Activated CD4-positive, alpha-beta T cell treated with anti-CD3 and anti-CD28 coated beads for 24 hours (primary cell): ENCODE measurements at regions not wholly inside any gene's neighbourhood (a gene's known extent, or its start where the extent isn't known, plus 50 kb on each side); places are given as distances from the start of the nearest gene placed in this dataset.
A peak's percentile ranks its signal among the peaks of the same experiment; 100 is the strongest.

Experiments used
- DNase-seq, 2 donors: peaks; one replicate each; pipeline ENCODE4 v3.0.0-alpha.2; 2020; ENCODE audit warnings: low read depth in 2 of 2

GRCh38 chr3:118810499-118811035, 224.1 kb downstream of the IGSF11 start:
- DNase-seq: no peak

GRCh38 chr3:118811236-118811732, 223.4 kb downstream of the IGSF11 start:
- no peak for DNase-seq

DNA sequence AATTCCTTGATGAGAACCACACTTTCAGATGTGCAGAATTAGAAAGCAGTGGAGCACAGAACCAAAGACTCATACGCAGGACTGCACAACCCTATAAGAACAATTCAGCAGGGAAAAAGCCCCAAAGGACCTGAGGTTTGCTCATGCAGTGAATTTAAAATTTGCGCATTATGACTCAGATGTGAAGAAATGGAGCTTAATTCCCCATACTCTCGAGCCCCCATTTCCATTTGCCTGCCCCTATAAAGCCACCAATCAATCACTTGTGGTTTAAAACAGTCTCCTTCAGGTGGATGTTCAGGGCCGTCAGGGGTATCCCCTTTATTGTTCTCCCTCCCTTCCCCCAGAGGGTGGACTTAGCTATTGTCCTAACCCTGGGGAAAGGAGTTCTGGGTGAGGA, 221.2 kb downstream of the IGSF11 start:
- no peak for DNase-seq

DNA sequence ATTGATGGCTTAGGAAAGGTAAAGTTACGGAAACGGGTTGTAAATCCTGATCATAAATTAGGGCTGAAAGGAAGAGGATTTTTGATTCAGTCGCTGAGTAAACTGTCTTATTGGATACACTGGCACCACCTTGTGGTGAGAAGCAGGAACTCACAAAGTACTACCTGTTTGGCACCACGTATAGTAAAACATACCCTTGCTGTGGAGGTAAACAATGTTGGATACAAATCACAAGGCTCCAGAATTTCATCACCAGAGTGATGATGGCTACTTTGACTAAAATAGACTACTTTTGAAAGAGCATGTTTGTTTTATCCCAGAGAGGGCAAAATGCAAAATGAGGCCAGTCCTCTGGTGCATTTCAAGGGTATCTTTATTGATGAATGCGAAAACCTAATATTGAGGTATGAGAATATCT, 216.9 kb downstream of the IGSF11 start:
- DNase-seq: peak in 1 of 2 donors; percentile 4

DNA sequence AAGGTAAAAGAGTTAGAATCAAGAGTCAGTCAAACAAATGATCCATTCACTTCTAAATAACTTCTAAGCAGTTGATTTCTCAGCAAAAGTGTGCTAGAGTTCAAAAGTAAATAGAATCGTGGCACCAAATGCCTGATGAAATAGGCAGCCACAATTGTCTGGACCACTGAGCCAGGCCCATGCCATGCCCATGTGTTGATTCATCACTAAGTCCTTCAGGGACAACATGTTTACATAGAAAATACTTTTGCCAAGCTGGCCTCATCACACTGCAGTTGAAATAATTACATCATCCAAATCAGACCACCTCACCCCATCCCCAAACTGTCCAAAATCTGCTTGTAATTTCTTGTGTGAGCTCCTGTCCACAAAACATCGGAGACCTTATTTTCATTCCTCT, 216.3 kb downstream of the IGSF11 start:
- DNase-seq: no peak

DNA sequence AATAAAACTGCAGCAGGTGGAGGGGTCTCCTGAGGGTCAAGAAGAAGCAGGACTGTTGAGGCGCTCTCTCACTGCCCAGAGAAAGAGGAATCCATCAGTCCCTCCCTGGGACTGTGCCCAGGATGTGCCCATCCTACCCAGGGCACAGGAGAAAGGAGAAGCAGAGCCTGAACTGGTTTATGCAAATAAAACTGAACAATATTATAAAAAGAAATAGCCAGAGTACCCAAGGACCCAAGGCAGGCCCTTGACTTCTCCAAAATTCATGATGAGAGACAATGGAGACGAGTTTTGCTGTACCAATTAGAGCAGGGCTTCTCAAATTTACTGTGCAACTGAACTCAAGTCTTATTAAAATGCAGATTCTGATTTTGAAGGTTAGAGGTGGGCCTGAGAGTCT, 211.0 kb downstream of the IGSF11 start:
- no peak for DNase-seq

DNA sequence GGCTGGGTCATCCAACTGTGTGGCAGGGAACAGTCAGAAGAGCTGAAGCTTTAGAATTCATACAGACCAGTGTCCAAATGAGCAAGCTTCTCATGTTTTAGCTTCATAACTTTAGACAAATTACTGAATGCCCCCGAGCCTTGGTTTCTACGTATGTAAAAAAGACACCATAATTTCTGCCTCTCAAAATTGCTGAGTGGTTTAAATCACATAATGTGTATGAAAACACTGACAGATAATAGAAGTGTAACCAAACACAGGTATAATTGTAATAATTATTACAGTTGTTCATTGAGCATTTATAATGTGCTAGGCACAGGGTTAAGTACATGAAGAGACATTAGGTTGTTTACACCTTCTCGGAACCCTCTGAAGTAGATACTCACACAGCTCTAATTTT, 207.2 kb downstream of the IGSF11 start:
- no peak for DNase-seq

GRCh38 chr3:118828351-118828750, 206.3 kb downstream of the IGSF11 start:
- no peak for DNase-seq

DNA sequence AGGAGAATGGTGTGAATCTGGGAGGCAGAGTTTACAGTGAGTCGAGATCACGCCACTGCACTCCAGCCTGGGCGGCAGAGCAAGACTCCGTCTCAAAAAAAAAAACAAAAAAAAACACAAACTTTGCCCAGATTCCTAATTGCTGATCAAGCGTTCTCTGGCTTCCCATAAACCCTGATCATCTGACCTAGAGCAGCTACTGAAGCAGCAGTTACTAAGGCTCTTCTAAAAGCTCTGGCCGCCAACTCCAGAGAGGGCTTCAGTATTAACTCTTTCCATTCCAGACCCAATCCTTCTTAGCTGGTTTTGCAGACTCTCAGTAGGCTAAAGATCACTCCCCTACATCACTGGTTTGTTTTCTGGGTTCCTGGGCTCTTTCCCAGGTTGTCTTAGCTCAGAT, 201.6 kb downstream of the IGSF11 start:
- DNase-seq: no peak

DNA sequence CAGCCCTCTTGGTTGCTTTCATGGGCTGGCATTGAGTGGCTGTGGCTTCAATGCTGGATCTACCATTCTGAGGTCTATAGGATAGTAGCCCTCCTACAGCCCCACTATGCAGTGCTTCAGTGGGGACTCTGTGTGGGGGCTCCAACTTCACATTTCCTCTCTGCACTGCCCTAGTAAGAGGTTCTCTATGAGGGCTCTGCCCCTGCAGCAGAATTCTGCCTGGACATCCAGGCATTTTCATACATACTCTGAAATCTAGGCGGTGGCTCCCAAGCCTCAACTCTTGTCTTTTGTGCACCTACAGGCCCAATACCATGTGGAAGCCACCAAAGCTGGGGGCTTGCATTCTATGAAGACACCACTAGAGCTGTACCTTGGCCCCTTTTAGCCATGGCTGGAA, 195.8 kb downstream of the IGSF11 start:
- no peak for DNase-seq

- no peak for DNase-seq
Observed at GRCh38 chr3:118842147-118842863, 192.3 kb downstream of the IGSF11 start.

GRCh38 chr3:118846176-118846575, 188.5 kb downstream of the IGSF11 start:
- no peak for DNase-seq
